NK-92 treated with Interleukin-12 subunit alpha and Interleukin-12 subunit beta, amount 100 ng/mL, for 24 hours (cell line): ENCODE measurements at regions not wholly inside any gene's neighbourhood (a gene's known extent, or its start where the extent isn't known, plus 50 kb on each side); places are given as distances from the start of the nearest gene placed in this dataset.

Experiments used
- DNase-seq: peaks from one replicate; lab custom pipeline; 2025; lab: John Stamatoyannopoulos, UW

- no peak for DNase-seq
Observed at GRCh38 chr20:40542065-40542464, 147.0 kb downstream of the MAFB start.

GRCh38 chr20:40540166-40540565 is 148.9 kb downstream of the MAFB start:
- DNase-seq = no peak

GRCh38 chr20:40538131-40538530 is 150.9 kb downstream of the MAFB start:
- no peak for DNase-seq

GRCh38 chr20:40536808-40537207 is 152.2 kb downstream of the MAFB start:
- DNase-seq = no peak

- DNase-seq = no peak
Observed at GRCh38 chr20:40535816-40536215, 153.2 kb downstream of the MAFB start.

GRCh38 chr20:40532103-40532502 is 156.9 kb downstream of the MAFB start:
- no peak for DNase-seq

- DNase-seq = no peak
Observed at GRCh38 chr20:40525351-40525750, 163.7 kb downstream of the MAFB start.

GRCh38 chr20:40524071-40524470 is 165.0 kb downstream of the MAFB start:
- no peak for DNase-seq

GRCh38 chr20:40522405-40522804 is 166.6 kb downstream of the MAFB start:
- no peak for DNase-seq

- DNase-seq = no peak
Observed at GRCh38 chr20:40521962-40522361, 167.1 kb downstream of the MAFB start.

- DNase-seq = no peak
Observed at GRCh38 chr20:40519918-40520317, 169.1 kb downstream of the MAFB start.

GRCh38 chr20:40512994-40513393 is 176.0 kb downstream of the MAFB start:
- no peak for DNase-seq

GRCh38 chr20:40512591-40512990 is 176.4 kb downstream of the MAFB start:
- DNase-seq = no peak

- DNase-seq = no peak
Observed at GRCh38 chr20:40511478-40511877, 177.6 kb downstream of the MAFB start.

- no peak for DNase-seq
Observed at GRCh38 chr20:40510622-40511021, 178.4 kb downstream of the MAFB start.

- DNase-seq = no peak
Observed at GRCh38 chr20:40508821-40509220, 180.2 kb downstream of the MAFB start.

GRCh38 chr20:40506537-40506939 is 182.5 kb downstream of the MAFB start:
- DNase-seq = no peak

- no peak for DNase-seq
Observed at GRCh38 chr20:40503119-40503518, 185.9 kb downstream of the MAFB start.

- no peak for DNase-seq
Observed at GRCh38 chr20:40502576-40502975, 186.5 kb downstream of the MAFB start.

GRCh38 chr20:40499391-40499790 is 189.6 kb downstream of the MAFB start:
- DNase-seq = no peak

GRCh38 chr20:40497899-40498691 is 190.9 kb downstream of the MAFB start:
- DNase-seq = no peak

GRCh38 chr20:40495956-40496355 is 193.1 kb downstream of the MAFB start:
- no peak for DNase-seq

GRCh38 chr20:40494248-40494647 is 194.8 kb downstream of the MAFB start:
- no peak for DNase-seq

- DNase-seq = no peak
Observed at GRCh38 chr20:40493549-40493948, 195.5 kb downstream of the MAFB start.
